ENCODE measurements at regions not wholly inside any gene's neighbourhood (a gene's known extent, or its start where the extent isn't known, plus 50 kb on each side); places are given as distances from the start of the nearest gene placed in this dataset.
A peak's percentile ranks its signal among the peaks of the same experiment; 100 is the strongest.

GRCh38 chr1:36534711-36535412 lies 52.1 kb upstream of the CSF3R start:
- Histone ChIP-seq H2AK5ac (ENCODE audit: low read depth, low read length) (no peak overlapping the region), H2BK5ac (ENCODE audit: low read depth, low read length) (no peak overlapping the region), H3K56ac (replicated peaks; ENCODE audit: insufficient read length, low read depth, low read length) (no peak overlapping the region), H3K14ac (ENCODE audit: insufficient read length) (no peak overlapping the region), H3K4me3 (ENCODE audit: extremely low read depth in 1 of 4, insufficient read depth in 2 of 4, low read depth in 3 of 4, low read length in 4 of 4) (no peak overlapping the region), H3K23ac (ENCODE audit: insufficient read length) (no peak overlapping the region), H4K91ac (replicated peaks; ENCODE audit: insufficient read length, low read length) (no peak overlapping the region), H3K36me3 (ENCODE audit: control insufficient read depth in 2 of 4, insufficient read depth in 4 of 4, low read length in 3 of 4) (no peaks in the 10 kb centered on the region), H4K8ac (ENCODE audit: extremely low read depth, insufficient read depth, low read length) (no peak overlapping the region), H3K79me1 (ENCODE audit: low read depth, low read length) (no peaks in the 10 kb centered on the region), H4K20me1 (replicated peaks in 1 of 2; ENCODE audit: control insufficient read depth in 1 of 2, insufficient read depth in 2 of 2, low read length in 2 of 2) (peaks cover 0 to 2% of the 10 kb centered on the region in 2 experiments), H3K4ac (replicated peaks; ENCODE audit: insufficient read length, low read depth, low read length) (no peak overlapping the region), H3K27me3 (replicated peaks in 1 of 4; ENCODE audit: control insufficient read depth in 3 of 4, extremely low read depth in 1 of 4, insufficient read depth in 3 of 4, low read length in 3 of 4) (no peaks in the 10 kb centered on the region), H4K5ac (ENCODE audit: insufficient read length, low read depth, low read length) (no peak overlapping the region), H3K4me2 (ENCODE audit: insufficient read depth in 1 of 2, low read depth in 2 of 2, low read length in 2 of 2) (no peak overlapping the region), H3K4me1 (replicated peaks in 1 of 4; ENCODE audit: control insufficient read depth in 3 of 4, insufficient read depth in 4 of 4, low read length in 3 of 4) (no peaks in the 10 kb centered on the region), H2BK15ac (ENCODE audit: low read length) (no peak overlapping the region), H2AFZ (ENCODE audit: low read length) (no peak overlapping the region), H3K23me2 (ENCODE audit: low read depth, low read length) (no peaks in the 10 kb centered on the region), H2BK12ac (ENCODE audit: low read depth, low read length) (no peak overlapping the region), H3K9ac (replicated peaks in 1 of 4; ENCODE audit: extremely low read depth in 1 of 4, low read depth in 3 of 4, low read length in 3 of 4) (no peak overlapping the region), H3K79me2 (ENCODE audit: control insufficient read depth in 1 of 2, insufficient read depth in 2 of 2, low read length in 2 of 2) (no peaks in the 10 kb centered on the region), H3K9me3 (ENCODE audit: insufficient read depth in 2 of 2, low read depth in 1 of 2, low read length in 1 of 2) (no peaks in the 10 kb centered on the region; a peak in 1 of 4 replicates), H2BK120ac (replicated peaks; ENCODE audit: low read depth, low read length) (no peak overlapping the region), H3K27ac (ENCODE audit: low read depth, low read length) (no peak overlapping the region), H2BK20ac (ENCODE audit: low read length) (no peak overlapping the region), H3K18ac (ENCODE audit: extremely low read depth, low read length) (no peak overlapping the region)
- peak in 1 of 2 experiments; percentile 28 for DNase-seq (ENCODE audit: low read depth in 1 of 2, low spot score in 2 of 2)
- WGBS, 2 experiments (ENCODE audit: extremely low coverage in 1 of 2, insufficient coverage in 1 of 2, insufficient read length in 1 of 2, insufficient replicate concordance in 2 of 2, low coverage in 1 of 2, low lambda C conversion rate in 2 of 2, missing lambda C conversion rate in 1 of 2): 82% methylated on average over 12 of the region's 12 CpGs; no CpG with 5 or more reads in 1 of the 2 experiments
- ChIA-PET POLR2A (ENCODE audit: partially characterized antibody) (no interaction called here), CTCF (ENCODE audit: partially characterized antibody) (interaction anchor here (0.7 to 4.7 kb wide), 5 partner anchors 8 to 63 kb away, joined by 3 to 33 read pairs (median 5); no protein-coding TSS in a partner anchor)
- FAIRE-seq: no peak
- TF ChIP-seq EGR1 (IDR thresholded peaks at IDR 0.05; ENCODE audit: borderline replicate concordance, low read depth, low read length): no peak
- TF ChIP-seq POU5F1 (IDR thresholded peaks at IDR 0.05; ENCODE audit: low read depth, low read length): no peak
- no peak for TF ChIP-seq CTBP2 (IDR thresholded peaks at IDR 0.05; ENCODE audit: borderline replicate concordance, insufficient read depth, insufficient read length, low read length)
- TF ChIP-seq EZH2 (IDR thresholded peaks at IDR 0.05; ENCODE audit: low read depth, low read length, severe bottlenecking): no peak
- no peak for TF ChIP-seq SIRT6 (IDR thresholded peaks at IDR 0.05; ENCODE audit: low read length)
- TF ChIP-seq SAP30 (IDR thresholded peaks at IDR 0.05; ENCODE audit: insufficient read depth, insufficient replicate concordance, low read length): no peak
- no peak for TF ChIP-seq HDAC2 (IDR thresholded peaks at IDR 0.05; ENCODE audit: borderline replicate concordance in 1 of 2, low read depth in 2 of 2, low read length in 2 of 2)
- TF ChIP-seq ZNF274 (IDR thresholded peaks at IDR 0.05; ENCODE audit: borderline replicate concordance, extremely low read depth, low read length): no peak
- TF ChIP-seq, protein P1, sequence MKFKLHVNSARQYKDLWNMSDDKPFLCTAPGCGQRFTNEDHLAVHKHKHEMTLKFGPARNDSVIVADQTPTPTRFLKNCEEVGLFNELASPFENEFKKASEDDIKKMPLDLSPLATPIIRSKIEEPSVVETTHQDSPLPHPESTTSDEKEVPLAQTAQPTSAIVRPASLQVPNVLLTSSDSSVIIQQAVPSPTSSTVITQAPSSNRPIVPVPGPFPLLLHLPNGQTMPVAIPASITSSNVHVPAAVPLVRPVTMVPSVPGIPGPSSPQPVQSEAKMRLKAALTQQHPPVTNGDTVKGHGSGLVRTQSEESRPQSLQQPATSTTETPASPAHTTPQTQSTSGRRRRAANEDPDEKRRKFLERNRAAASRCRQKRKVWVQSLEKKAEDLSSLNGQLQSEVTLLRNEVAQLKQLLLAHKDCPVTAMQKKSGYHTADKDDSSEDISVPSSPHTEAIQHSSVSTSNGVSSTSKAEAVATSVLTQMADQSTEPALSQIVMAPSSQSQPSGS (IDR thresholded peaks at IDR 0.05; ENCODE audit: low read length): no peak
- no peak for TF ChIP-seq TAF1 (IDR thresholded peaks at IDR 0.05; ENCODE audit: low read depth, low read length)
- no peak for TF ChIP-seq MAX (IDR thresholded peaks at IDR 0.05)

Data from H1 (cell line).